VCaP (cell line): ENCODE measurements at regions not wholly inside any gene's neighbourhood (a gene's known extent, or its start where the extent isn't known, plus 50 kb on each side); places are given as distances from the start of the nearest gene placed in this dataset.

Experiments used
- H3K27ac ChIP-seq: fragments of 450-650 bp; 2 replicates; pipeline ENCODE4 v1.5.1; 2017
- CTCF ChIP-seq: fragments of 450-650 bp; conservative IDR thresholded peaks from 2 replicates; pipeline ENCODE4 v1.5.1; 2017; ENCODE audit warnings: mild to moderate bottlenecking, moderate library complexity

- no peak overlapping the region; the same call in 1 of the 2 replicates for H3K27ac ChIP-seq
- TF ChIP-seq CTCF: no peak
Observed at GRCh38 chrX:69313617-69314290, 148.5 kb upstream of the PJA1 start.

GRCh38 chrX:69311936-69312670, 146.8 kb upstream of the PJA1 start:
- no peak overlapping the region for H3K27ac ChIP-seq
- no peak for TF ChIP-seq CTCF

GRCh38 chrX:69309074-69309792, 144.0 kb upstream of the PJA1 start:
- no peak overlapping the region for H3K27ac ChIP-seq
- no peak for TF ChIP-seq CTCF

GRCh38 chrX:69307756-69308155, 142.5 kb upstream of the PJA1 start:
- H3K27ac ChIP-seq: no peak overlapping the region
- no peak for TF ChIP-seq CTCF

GRCh38 chrX:69307029-69307428, 141.8 kb upstream of the PJA1 start:
- no peak overlapping the region for H3K27ac ChIP-seq
- no peak for TF ChIP-seq CTCF

- TF ChIP-seq CTCF: no peak
- H3K27ac ChIP-seq: no peak overlapping the region
Observed at GRCh38 chrX:69306063-69306404, 140.8 kb upstream of the PJA1 start.

- no peak overlapping the region for H3K27ac ChIP-seq
- no peak for TF ChIP-seq CTCF
Observed at GRCh38 chrX:69305333-69306062, 140.2 kb upstream of the PJA1 start.
